NCI-H1694 (cell line): ENCODE measurements at regions not wholly inside any gene's neighbourhood (a gene's known extent, or its start where the extent isn't known, plus 50 kb on each side); places are given as distances from the start of the nearest gene placed in this dataset.
A peak's percentile ranks its signal among the peaks of the same experiment; 100 is the strongest.
"Not testable (repeated sequence)": the region's sequence is repeated elsewhere in the genome, so short reads cannot be mapped to it uniquely, and the experiment has no call there.

Experiments
- DNase-seq: peaks from one replicate; lab custom pipeline; 2025; lab: John Stamatoyannopoulos, UW

- DNase-seq, result no peak
Measured at GRCh38 chr9:71364186-71364955, 242.9 kb upstream of the TRPM3 start.

GRCh38 chr9:71363286-71363961 is 242.0 kb upstream of the TRPM3 start:
- no peak for DNase-seq

DNA sequence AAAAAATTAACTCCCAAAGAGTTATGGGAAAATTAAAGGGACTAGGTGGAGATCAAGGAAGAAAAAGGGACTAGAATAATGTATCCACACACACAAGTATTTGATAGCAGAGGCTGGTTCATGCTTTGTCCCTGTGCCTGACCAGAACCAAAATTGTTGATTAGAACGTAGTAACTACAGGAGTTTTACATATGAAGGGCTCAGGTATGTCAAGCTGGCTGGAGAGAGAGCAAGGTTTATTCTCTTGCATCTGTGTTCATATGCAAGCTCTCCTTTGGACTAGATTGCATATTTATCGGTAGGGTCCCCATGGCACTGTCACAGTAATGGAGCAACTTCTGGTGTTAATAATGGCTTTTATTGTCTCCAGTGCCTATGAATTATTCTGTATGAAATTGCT is 239.9 kb upstream of the TRPM3 start:
- DNase-seq, result no peak

DNA sequence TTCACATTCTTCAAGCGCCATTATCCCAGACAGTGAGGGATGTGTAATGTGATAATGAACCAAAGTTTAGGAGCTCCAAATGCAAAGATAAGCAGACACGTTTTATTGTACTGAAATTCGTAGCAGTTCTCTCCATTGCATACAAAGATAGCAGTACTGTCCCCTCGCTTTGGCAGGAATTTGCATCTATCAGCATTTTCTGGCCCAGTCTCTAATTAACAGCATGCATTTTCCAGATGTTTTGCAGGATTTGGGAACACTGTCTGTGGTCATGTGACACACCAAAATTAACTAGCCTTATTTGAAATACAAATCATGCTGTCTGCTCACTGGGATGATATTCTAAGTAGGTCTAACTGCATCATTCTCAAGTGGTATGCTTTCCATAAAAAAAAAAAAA is 235.9 kb upstream of the TRPM3 start:
- DNase-seq, result no peak

DNA sequence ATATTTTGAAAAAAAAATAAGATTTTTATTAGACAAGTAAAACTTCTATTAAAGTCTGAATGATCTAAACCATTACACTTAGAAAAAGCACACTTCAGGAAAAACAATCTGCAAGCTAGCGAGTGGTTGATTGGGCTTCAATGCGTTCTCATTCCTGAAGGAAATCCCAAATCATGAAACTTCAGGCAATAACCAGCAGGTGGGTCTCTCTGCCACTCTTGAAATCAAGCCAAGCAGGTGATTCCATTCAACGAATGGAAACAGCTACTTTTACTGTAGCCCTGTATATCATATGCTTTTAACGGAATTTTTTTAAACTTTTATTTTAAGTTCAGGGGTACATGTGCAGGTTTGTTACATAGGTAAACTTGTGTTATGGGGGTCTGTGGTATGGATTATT is 234.5 kb upstream of the TRPM3 start:
- DNase-seq, result no peak

DNA sequence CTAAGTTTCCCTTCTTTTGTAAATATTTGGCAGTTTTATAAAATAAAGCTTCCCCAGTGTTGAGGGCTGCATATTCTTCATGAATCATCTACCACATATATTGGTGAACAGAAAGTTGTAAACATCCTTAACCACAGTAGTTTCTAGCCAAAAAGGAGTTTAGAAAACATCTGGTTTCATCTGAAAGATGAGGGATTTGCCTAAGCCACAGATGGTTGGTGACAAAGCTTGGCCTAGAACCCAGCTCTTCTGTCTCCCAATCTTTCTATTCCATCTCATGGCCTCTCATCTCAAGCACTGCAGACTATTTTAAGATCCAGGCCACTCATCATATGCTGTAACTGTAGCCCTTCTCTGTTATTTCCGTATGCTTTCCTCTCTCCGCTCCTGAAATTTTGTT is 232.3 kb upstream of the TRPM3 start:
- DNase-seq, result no peak

- no peak for DNase-seq
Measured at GRCh38 chr9:71352837-71353236, 231.4 kb upstream of the TRPM3 start.

DNA sequence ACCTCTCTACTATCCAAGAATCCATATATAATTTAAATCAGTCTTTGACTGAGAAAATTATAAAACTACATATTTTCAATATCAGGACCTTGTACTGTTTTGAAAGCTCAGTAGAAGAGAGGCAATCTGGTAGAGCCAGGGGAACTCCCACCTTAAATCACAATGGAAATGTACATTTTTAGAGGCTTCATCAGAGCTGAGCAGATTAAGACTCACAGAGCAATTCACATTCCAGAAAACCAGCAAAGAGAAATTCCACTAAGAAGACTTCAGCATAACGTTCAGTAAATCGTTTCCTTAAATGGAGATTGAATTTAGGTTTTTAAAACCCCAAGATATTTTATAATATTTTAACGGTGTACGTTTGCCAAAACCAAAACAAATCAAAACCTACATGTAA is 227.8 kb upstream of the TRPM3 start:
- DNase-seq, result no peak

DNA sequence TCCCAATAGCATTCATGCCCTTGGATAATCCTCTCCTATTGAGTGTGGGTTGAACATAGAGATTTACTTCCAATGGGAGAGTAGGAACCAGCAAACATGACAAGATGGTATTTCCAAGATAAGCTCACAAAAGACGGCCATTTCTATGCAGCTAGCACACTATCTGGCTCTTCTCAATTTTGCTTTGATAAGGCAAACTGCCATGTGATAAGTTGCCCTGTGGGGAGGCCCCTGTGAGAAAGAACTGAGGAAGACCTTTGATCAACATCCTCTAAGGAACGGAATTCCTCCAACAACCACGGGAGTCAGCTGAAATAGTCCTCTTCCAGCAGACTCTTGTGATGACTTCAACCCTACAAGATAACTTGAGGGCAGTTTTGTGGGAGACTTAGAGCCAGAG is 211.9 kb upstream of the TRPM3 start:
- no peak for DNase-seq

- DNase-seq, result no peak
Measured at GRCh38 chr9:71331603-71332002, 210.2 kb upstream of the TRPM3 start.

DNA sequence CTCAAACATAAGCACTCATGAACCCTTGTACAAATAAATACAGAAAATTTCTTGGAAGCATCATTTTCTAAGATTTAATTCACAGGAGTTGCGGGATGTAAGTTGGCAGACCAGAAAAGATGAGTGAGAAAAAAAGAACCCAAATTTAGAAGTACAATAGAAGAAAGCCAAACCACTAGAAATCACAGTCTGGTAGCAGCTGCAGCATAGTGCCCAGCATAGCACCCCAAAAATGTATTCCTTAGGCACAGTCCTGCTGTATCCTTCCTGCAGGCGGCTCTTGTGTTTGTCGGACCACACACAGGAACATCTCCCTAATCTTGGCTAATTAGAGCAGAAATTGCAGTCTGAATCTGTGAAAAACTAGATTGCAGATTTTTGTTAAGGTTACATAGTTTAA is 208.5 kb upstream of the TRPM3 start:
- no peak for DNase-seq

DNA sequence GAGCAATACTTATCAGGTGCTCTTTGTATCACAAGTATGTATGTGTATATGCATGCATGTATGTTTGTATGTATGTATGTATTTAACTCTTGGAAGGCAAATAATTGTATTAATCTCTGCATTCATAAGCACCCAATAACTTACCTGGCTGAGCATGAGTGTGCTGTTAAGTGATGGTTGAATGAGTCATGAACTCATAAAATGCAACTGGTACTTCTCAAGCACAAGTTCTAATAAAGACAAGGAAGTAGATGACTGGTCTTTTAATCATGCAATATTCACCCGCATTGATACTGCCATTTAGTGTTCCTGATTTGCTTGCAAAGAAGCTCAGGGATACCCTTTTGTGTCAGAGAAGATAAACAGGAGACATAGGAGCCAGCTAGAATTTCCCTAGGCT is 204.9 kb upstream of the TRPM3 start:
- no peak for DNase-seq

GRCh38 chr9:71323357-71323756 is 201.9 kb upstream of the TRPM3 start:
- DNase-seq, result no peak

DNA sequence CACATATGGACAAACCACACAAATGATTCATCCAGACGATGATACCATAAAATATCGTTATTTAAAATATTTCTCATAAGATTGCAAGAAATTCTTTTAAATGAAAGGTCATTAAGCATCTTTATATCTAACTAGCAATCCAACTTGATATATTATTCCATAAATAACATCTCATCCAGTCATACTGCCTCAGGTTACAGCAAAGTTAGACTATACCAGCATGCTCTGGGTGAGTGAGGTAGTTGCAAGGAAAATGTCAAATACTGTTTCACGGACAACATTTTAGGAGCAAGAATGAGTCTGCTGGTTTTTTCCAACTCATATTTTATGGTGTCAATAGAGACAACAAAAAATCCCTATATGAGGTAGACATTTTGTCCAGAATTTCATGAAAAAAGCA is 200.9 kb upstream of the TRPM3 start:
- DNase-seq, result no peak

DNA sequence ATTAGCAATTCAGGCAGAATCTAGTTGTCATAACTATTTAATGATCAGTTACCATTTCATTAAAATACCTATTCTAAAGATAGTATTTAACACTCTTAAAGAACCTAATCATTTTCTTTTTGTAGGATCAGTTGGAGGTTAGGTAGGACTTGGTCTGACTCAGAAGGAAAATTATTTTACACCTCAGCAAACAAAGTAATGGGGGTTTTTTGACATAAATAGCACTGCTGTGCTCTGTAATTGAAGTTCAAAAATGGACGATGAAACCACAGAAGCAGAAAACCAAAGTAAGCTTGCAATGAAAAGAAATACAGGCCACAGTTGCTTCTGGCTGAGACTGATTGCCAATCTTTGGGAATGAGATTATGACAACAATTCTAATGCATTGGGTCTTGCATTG is 187.0 kb upstream of the TRPM3 start:
- no peak for DNase-seq

DNA sequence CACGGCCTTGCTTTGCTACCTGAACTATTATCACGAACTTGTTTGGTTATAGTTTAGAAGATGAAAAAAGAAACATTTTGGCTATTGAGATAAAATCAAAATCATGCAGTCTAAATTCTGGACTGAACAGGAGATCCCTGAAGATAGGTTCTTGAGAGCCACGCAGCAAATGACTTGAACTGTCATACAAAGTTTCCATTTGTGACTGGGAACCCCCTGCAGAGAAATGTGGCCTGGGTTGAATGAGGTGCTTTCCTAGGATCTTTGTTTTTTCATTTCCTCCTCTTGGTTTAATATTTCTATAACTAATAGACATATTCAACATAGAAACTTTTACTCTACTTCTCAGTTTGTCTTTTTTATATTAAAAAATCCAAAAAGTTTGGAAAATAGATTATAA is 184.7 kb upstream of the TRPM3 start:
- DNase-seq, result no peak

DNA sequence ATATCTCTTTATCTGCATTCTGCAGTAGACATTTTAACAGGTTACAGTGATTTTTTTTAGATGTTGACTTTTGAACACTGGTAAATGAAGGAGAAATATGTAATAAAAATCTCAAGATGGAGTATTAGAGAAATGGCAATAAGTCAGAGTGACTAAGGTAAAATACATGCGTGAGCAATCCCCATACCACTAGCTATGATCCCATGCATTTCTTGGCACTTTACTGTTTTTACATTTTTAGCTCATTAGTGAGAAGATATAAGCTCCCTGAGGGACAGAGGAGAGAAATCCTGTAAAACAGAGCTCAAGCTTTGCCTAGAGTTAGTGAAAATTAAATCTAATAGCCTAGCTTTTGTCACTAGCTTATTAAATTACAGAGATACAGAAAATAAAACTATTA is 181.9 kb upstream of the TRPM3 start:
- no peak for DNase-seq

DNA sequence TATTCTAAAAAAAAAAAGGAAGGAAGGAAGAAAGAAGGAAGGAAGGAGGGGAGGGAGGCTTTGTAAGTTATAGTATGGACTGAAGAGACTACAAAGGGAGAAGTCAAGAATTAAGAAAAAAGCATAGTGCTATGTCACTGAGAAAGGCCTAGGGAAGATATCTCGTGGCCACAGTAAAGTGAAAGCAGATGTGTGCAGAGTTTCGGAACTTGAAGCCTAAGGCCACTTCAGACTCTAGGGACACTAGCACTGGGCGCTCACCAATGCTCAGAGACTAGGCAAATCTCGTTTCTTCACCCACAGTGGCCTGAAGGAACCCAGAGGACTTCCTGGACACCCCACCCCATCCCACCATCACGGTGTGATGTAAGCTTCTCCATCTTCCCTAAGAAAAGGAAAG is 181.4 kb upstream of the TRPM3 start:
- DNase-seq, result no peak

DNA sequence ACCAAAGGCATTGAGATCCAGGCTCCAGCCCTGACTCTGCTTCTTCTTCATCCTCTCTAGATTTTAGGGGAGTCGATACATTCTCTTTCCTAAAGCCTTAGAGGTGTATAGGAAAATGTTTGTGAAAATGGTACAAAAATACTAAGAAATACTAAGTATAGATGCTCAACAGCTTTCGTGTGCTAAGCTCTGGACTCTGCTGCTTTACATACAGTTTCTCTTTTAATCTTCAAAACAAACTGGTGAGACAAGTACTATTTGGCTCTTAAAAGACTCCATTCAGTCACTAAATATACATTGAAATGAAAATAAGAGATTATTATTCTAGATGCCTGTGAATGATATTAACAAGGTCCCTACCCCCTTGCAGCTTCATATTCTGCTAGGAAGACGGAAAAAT is 174.5 kb upstream of the TRPM3 start:
- DNase-seq, result no peak

GRCh38 chr9:71286146-71286545 is 164.7 kb upstream of the TRPM3 start:
- DNase-seq, result no peak

GRCh38 chr9:71285191-71285656 is 163.8 kb upstream of the TRPM3 start:
- peak; percentile 47 for DNase-seq

- DNase-seq, result not testable (repeated sequence)
Measured at GRCh38 chr9:71282116-71282515, 160.7 kb upstream of the TRPM3 start.

DNA sequence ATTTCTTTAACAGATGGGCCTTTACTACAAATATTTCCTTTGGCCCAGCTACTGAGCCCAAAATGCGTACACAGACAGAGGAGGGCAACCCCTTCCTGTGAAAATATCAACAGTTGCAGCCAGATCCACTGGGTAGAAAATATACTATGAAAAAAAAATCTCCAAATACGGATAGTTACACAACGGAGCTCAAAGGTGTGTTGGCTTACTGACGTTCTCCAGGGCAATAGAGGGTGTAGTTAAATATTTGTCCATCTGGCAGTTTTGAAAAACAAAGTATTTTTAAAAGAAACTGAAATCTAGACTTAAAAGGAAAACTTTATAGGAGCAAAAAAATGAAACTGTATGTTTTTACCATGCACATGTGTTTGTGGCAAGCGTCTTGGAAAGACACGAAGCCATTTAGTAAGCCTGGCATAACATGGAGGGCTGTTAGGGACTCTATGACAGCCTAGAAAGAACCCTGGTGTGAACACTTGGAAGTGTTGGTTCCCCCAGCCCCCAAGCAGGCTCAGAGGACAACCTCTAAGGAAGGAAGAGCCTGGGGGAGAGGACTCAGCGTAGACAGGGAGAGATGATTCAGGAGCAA is 157.8 kb upstream of the TRPM3 start:
- DNase-seq, result no peak
